Choroid plexus epithelial cell (primary cell): ENCODE measurements at regions not wholly inside any gene's neighbourhood (a gene's known extent, or its start where the extent isn't known, plus 50 kb on each side); places are given as distances from the start of the nearest gene placed in this dataset.

Experiments
- DNase-seq: peaks from one replicate; pipeline ENCODE4 v3.0.0-alpha.2; 2010; ENCODE audit warnings: low read depth
- H3K4me3 ChIP-seq: 2 replicates; pipeline ENCODE4 v1.5.1; 2011; ENCODE audit warnings: low read depth, mild to moderate bottlenecking, control low read depth, low read length, moderate library complexity
- CTCF ChIP-seq: conservative IDR thresholded peaks from 2 replicates; pipeline ENCODE4 v1.5.1; 2011; ENCODE audit warnings: low read depth, mild to moderate bottlenecking, control low read depth, inconsistent platforms, low read length, moderate library complexity

- DNase-seq = no peak
- H3K4me3 ChIP-seq = no peak overlapping the region
- TF ChIP-seq CTCF = no peak
Measured at GRCh38 chr5:85893996-85894395, 723.7 kb upstream of the COX7C start.

- no peak for DNase-seq
Measured at GRCh38 chr5:85896514-85896913, 721.2 kb upstream of the COX7C start.

GRCh38 chr5:85906460-85906859 lies 711.3 kb upstream of the COX7C start:
- DNase-seq = no peak
- no peak overlapping the region for H3K4me3 ChIP-seq
- no peak for TF ChIP-seq CTCF

More at GRCh38 chr5:85896514-85896913, 721.2 kb upstream of the COX7C start:
- H3K4me3 ChIP-seq = no peak overlapping the region
- no peak for TF ChIP-seq CTCF

GRCh38 chr5:85910335-85910734 lies 707.4 kb upstream of the COX7C start:
- TF ChIP-seq CTCF = no peak
- H3K4me3 ChIP-seq = no peak overlapping the region
- no peak for DNase-seq

GRCh38 chr5:85920984-85921383 lies 696.8 kb upstream of the COX7C start:
- TF ChIP-seq CTCF = no peak
- DNase-seq = no peak
- H3K4me3 ChIP-seq = no peak overlapping the region

GRCh38 chr5:85921590-85921989 lies 696.2 kb upstream of the COX7C start:
- no peak overlapping the region for H3K4me3 ChIP-seq
- no peak for TF ChIP-seq CTCF
- no peak for DNase-seq

GRCh38 chr5:85927632-85928031 lies 690.1 kb upstream of the COX7C start:
- no peak overlapping the region for H3K4me3 ChIP-seq
- no peak for DNase-seq
- no peak for TF ChIP-seq CTCF
